A549 (cell line): ENCODE measurements at regions not wholly inside any gene's neighbourhood (a gene's known extent, or its start where the extent isn't known, plus 50 kb on each side); places are given as distances from the start of the nearest gene placed in this dataset.
A peak's percentile ranks its signal among the peaks of the same experiment; 100 is the strongest.

Source experiments
- CTCF ChIP-seq: fragments of >200 bp; sonication (Bioruptor Twin); formaldehyde crosslinking; IDR thresholded peaks from 3 replicates; pipeline ENCODE4 v1.5.1; 2016
- JUN ChIP-seq, 2 experiments: fragments of >200 bp; sonication (Bioruptor Twin); formaldehyde crosslinking; IDR thresholded peaks; 2 replicates in 1 of 2; 3 replicates in 1 of 2; pipeline ENCODE4 v1.6.1; 2016 to 2017
- POLR2A ChIP-seq: IDR thresholded peaks from 2 replicates; pipeline ENCODE4 v1.6.1; 2012; ENCODE audit warnings: mild to moderate bottlenecking, low read length
- ZC3H11A ChIP-seq: fragments of 450-650 bp; IDR thresholded peaks from 2 replicates; pipeline ENCODE4 v1.6.1; 2014; ENCODE audit warnings: antibody characterized with exemption, mild to moderate bottlenecking
- TF ChIP-seq, protein P1 (sequence below): fragments of 450-650 bp; IDR thresholded peaks from 2 replicates; pipeline ENCODE4 v1.6.1; 2014; ENCODE audit warnings: antibody characterized with exemption

GRCh38 chr13:44191504-44192171, 182.0 kb upstream of the SERP2 start:
- TF ChIP-seq, protein P1, sequence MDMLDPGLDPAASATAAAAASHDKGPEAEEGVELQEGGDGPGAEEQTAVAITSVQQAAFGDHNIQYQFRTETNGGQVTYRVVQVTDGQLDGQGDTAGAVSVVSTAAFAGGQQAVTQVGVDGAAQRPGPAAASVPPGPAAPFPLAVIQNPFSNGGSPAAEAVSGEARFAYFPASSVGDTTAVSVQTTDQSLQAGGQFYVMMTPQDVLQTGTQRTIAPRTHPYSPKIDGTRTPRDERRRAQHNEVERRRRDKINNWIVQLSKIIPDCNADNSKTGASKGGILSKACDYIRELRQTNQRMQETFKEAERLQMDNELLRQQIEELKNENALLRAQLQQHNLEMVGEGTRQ, result no peak
- TF ChIP-seq CTCF (peak; percentile 23; the same call in 2 of the 3 replicates), JUN (IDR thresholded peaks at IDR 0.05) (no peak), ZC3H11A (no peak), POLR2A (no peak)
